Upper lobe of left lung (tissue), 6 donors: ENCODE measurements at regions not wholly inside any gene's neighbourhood (a gene's known extent, or its start where the extent isn't known, plus 50 kb on each side); places are given as distances from the start of the nearest gene placed in this dataset.

Experiments
- ATAC-seq, 2 donors: fragments of 200-7000 bp; cut with Tn5 transposase; one replicate each; pipeline ENCODE4 v1.9.1; 2022; ENCODE audit warnings: mild to moderate bottlenecking in 2 of 2, moderate library complexity in 2 of 2; ENCODE audit not compliant: low FRiP score in 2 of 2
- DNase-seq, 2 donors: peaks; one replicate each; pipeline ENCODE4 v3.0.0-alpha.2; 2019 to 2020
- H3K27ac ChIP-seq, 4 donors: fragments of 200-600 bp; sonication (generic); one replicate each; pipeline ENCODE4 v1.5.1; 2016 to 2019
- H3K27me3 ChIP-seq, 4 donors: fragments of 200-600 bp; sonication (generic); one replicate each; pipeline ENCODE4 v1.5.1; 2017 to 2019
- H3K36me3 ChIP-seq, 4 donors: fragments of 200-600 bp; sonication (generic); one replicate each; pipeline ENCODE4 v1.5.1; 2016 to 2019
- H3K4me1 ChIP-seq, 4 donors: fragments of 200-600 bp; sonication (generic); one replicate each; pipeline ENCODE4 v1.5.1; 2018 to 2019
- H3K4me3 ChIP-seq, 4 donors: fragments of 200-600 bp; sonication (generic); one replicate each; pipeline ENCODE4 v1.5.1; 2017 to 2019; ENCODE audit warnings: mild to moderate bottlenecking in 2 of 4, moderate library complexity in 1 of 4
- H3K9me3 ChIP-seq, 4 donors: fragments of 200-600 bp; sonication (generic); one replicate each; pipeline ENCODE4 v1.5.1; 2018 to 2019
- EP300 ChIP-seq, 4 donors: sonication (generic); formaldehyde crosslinking; IDR thresholded peaks; one replicate each; pipeline ENCODE4 v1.5.1; 2017; ENCODE audit warnings: antibody characterized with exemption in 4 of 4, control low read depth in 2 of 4
- POLR2A ChIP-seq, 4 donors: fragments of 450-650 bp; IDR thresholded peaks; one replicate each; pipeline ENCODE4 v1.5.1; 2016 to 2017; ENCODE audit warnings: antibody characterized with exemption in 4 of 4, mild to moderate bottlenecking in 2 of 4
- POLR2AphosphoS5 ChIP-seq, 2 donors: sonication (generic); formaldehyde crosslinking; IDR thresholded peaks; one replicate each; pipeline ENCODE4 v1.5.1; 2017; ENCODE audit warnings: antibody characterized with exemption in 2 of 2
- WGBS, 2 donors: methylation state at CpG; one replicate each; pipeline ENCODE4 v1.1.5; 2017 to 2018; 5-methylcytosine and 5-hydroxymethylcytosine counted together
- TF ChIP-seq, protein P1 (sequence below), 6 experiments: fragments of 450-650 bp in 4 of 6; fragments of 200-600 bp in 2 of 6; sonication (generic) in 2 of 6; IDR thresholded peaks; one replicate each; pipeline ENCODE4 v1.5.1; 2016 to 2019; ENCODE audit warnings: antibody characterized with exemption in 6 of 6
- donor health status: DM: no; HTN: no; CAD: no; lungs with moderate emphysema.
- donor health status: DM: no; HTN: yes; CAD: no; lungs with severe emphysema.

GRCh38 chr1:90474731-90475130 is 242.4 kb downstream of the BARHL2 start:
- 45 to 60% methylated on average over 1 of the region's 1 CpG for WGBS, 2 donors
- H3K4me1 ChIP-seq = no peaks in the 10 kb centered on the region
- no peak overlapping the region for H3K27ac ChIP-seq
- no peaks in the 10 kb centered on the region for H3K36me3 ChIP-seq
- no peaks in the 10 kb centered on the region for H3K27me3 ChIP-seq
- no peak overlapping the region for H3K4me3 ChIP-seq
- DNase-seq (no peak), ATAC-seq (no peak)
- H3K9me3 ChIP-seq = no peaks in the 10 kb centered on the region
- TF ChIP-seq EP300 (IDR thresholded peaks at IDR 0.05) (no peak), POLR2A (IDR thresholded peaks at IDR 0.05) (no peak), POLR2AphosphoS5 (IDR thresholded peaks at IDR 0.05) (no peak)
- TF ChIP-seq, protein P1, sequence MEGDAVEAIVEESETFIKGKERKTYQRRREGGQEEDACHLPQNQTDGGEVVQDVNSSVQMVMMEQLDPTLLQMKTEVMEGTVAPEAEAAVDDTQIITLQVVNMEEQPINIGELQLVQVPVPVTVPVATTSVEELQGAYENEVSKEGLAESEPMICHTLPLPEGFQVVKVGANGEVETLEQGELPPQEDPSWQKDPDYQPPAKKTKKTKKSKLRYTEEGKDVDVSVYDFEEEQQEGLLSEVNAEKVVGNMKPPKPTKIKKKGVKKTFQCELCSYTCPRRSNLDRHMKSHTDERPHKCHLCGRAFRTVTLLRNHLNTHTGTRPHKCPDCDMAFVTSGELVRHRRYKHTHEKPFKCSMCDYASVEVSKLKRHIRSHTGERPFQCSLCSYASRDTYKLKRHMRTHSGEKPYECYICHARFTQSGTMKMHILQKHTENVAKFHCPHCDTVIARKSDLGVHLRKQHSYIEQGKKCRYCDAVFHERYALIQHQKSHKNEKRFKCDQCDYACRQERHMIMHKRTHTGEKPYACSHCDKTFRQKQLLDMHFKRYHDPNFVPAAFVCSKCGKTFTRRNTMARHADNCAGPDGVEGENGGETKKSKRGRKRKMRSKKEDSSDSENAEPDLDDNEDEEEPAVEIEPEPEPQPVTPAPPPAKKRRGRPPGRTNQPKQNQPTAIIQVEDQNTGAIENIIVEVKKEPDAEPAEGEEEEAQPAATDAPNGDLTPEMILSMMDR (IDR thresholded peaks at IDR 0.05) = no peak

- 71 to 79% methylated on average over 2 of the region's 2 CpGs for WGBS, 2 donors
- H3K4me3 ChIP-seq = no peak overlapping the region
- H3K4me1 ChIP-seq = no peaks in the 10 kb centered on the region
- DNase-seq (no peak), ATAC-seq (no peak)
- TF ChIP-seq POLR2AphosphoS5 (IDR thresholded peaks at IDR 0.05) (no peak), EP300 (IDR thresholded peaks at IDR 0.05) (no peak), POLR2A (IDR thresholded peaks at IDR 0.05) (no peak)
- TF ChIP-seq, protein P1 (IDR thresholded peaks at IDR 0.05) = no peak
- H3K36me3 ChIP-seq = no peaks in the 10 kb centered on the region
- no peaks in the 10 kb centered on the region for H3K27me3 ChIP-seq
- no peaks in the 10 kb centered on the region for H3K9me3 ChIP-seq
- no peak overlapping the region for H3K27ac ChIP-seq
Observed at GRCh38 chr1:90474158-90474557, 242.9 kb downstream of the BARHL2 start.

GRCh38 chr1:90472775-90473174 is 244.3 kb downstream of the BARHL2 start:
- 94 to 100% methylated on average over 1 of the region's 1 CpG for WGBS, 2 donors
- ATAC-seq (no peak), DNase-seq (no peak)
- no peaks in the 10 kb centered on the region for H3K9me3 ChIP-seq
- no peak for TF ChIP-seq EP300 (IDR thresholded peaks at IDR 0.05)
- TF ChIP-seq POLR2A (IDR thresholded peaks at IDR 0.05) = no peak
- no peak for TF ChIP-seq POLR2AphosphoS5 (IDR thresholded peaks at IDR 0.05)
- TF ChIP-seq, protein P1 (IDR thresholded peaks at IDR 0.05) = no peak
- H3K4me3 ChIP-seq = no peak overlapping the region
- no peaks in the 10 kb centered on the region for H3K4me1 ChIP-seq
- H3K27ac ChIP-seq = no peak overlapping the region
- no peaks in the 10 kb centered on the region for H3K27me3 ChIP-seq
- no peaks in the 10 kb centered on the region for H3K36me3 ChIP-seq

DNA sequence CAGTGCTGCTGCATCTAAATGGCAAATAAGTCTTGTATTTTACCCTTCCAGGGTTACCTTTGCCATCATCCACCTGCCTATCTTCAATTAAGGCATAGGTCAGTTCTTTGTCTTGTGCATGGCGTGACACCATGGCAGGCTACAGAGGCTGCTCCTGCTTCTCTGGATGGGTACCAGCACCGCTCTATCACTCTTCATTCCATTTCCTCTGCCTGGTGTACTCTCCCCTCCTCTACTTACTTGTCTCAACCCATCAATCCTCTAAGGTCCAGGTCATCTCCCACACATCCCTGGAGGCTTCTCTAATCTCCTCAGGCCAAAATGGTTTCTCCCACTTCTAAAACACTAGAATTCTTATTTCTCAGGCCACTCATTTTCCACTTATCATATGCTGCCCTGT is 257.5 kb downstream of the BARHL2 start:
- H3K4me1 ChIP-seq = no peaks in the 10 kb centered on the region
- no peaks in the 10 kb centered on the region for H3K36me3 ChIP-seq
- H3K27ac ChIP-seq = no peak overlapping the region
- 93 to 95% methylated on average over 2 of the region's 2 CpGs for WGBS, 2 donors
- H3K9me3 ChIP-seq = no peaks in the 10 kb centered on the region
- ATAC-seq = no peak
- no peaks in the 10 kb centered on the region for H3K27me3 ChIP-seq
- no peak overlapping the region for H3K4me3 ChIP-seq
- no peak for DNase-seq
- no peak for TF ChIP-seq POLR2A (IDR thresholded peaks at IDR 0.05)
- no peak for TF ChIP-seq EP300 (IDR thresholded peaks at IDR 0.05)
- no peak for TF ChIP-seq POLR2AphosphoS5 (IDR thresholded peaks at IDR 0.05)
- TF ChIP-seq, protein P1 (IDR thresholded peaks at IDR 0.05) = no peak

GRCh38 chr1:90457985-90458384 is 259.1 kb downstream of the BARHL2 start:
- Histone ChIP-seq H3K27ac (no peak overlapping the region), H3K9me3 (no peaks in the 10 kb centered on the region), H3K4me1 (no peaks in the 10 kb centered on the region), H3K4me3 (no peak overlapping the region), H3K36me3 (no peaks in the 10 kb centered on the region), H3K27me3 (no peaks in the 10 kb centered on the region)
- TF ChIP-seq EP300 (IDR thresholded peaks at IDR 0.05) (no peak), POLR2A (IDR thresholded peaks at IDR 0.05) (no peak), POLR2AphosphoS5 (IDR thresholded peaks at IDR 0.05) (no peak)
- TF ChIP-seq, protein P1 (IDR thresholded peaks at IDR 0.05) = no peak
- WGBS, 2 donors = 76 to 78% methylated on average over 3 of the region's 3 CpGs
- ATAC-seq (no peak), DNase-seq (no peak)
